ENCODE measurements at regions not wholly inside any gene's neighbourhood (a gene's known extent, or its start where the extent isn't known, plus 50 kb on each side); places are given as distances from the start of the nearest gene placed in this dataset.

- no peak for DNase-seq
Measured at GRCh38 chr2:236805800-236806531, 236.3 kb downstream of the ACKR3 start.

- DNase-seq = no peak
Measured at GRCh38 chr2:236809716-236810115, 240.1 kb downstream of the ACKR3 start.

- DNase-seq = no peak
Measured at GRCh38 chr2:236811062-236811656, 241.5 kb downstream of the ACKR3 start.

GRCh38 chr2:236813766-236814165, 244.1 kb downstream of the ACKR3 start:
- no peak for DNase-seq

GRCh38 chr2:236814593-236814992, 245.0 kb downstream of the ACKR3 start:
- DNase-seq = no peak

- no peak for DNase-seq
Measured at GRCh38 chr2:236815746-236816145, 246.1 kb downstream of the ACKR3 start.

- DNase-seq = no peak
Measured at GRCh38 chr2:236816197-236817170, 246.9 kb downstream of the ACKR3 start.

- no peak for DNase-seq
Measured at GRCh38 chr2:236818281-236819045, 248.8 kb downstream of the ACKR3 start.

- no peak for DNase-seq
Measured at GRCh38 chr2:236819275-236820002, 249.8 kb downstream of the ACKR3 start.

GRCh38 chr2:236820763-236821344, 251.2 kb downstream of the ACKR3 start:
- DNase-seq = no peak

- DNase-seq = no peak
Measured at GRCh38 chr2:236823041-236823629, 253.5 kb downstream of the ACKR3 start.

GRCh38 chr2:236823963-236824362, 254.3 kb downstream of the ACKR3 start:
- no peak for DNase-seq

GRCh38 chr2:236824836-236825235, 255.2 kb downstream of the ACKR3 start:
- DNase-seq = no peak

GRCh38 chr2:236825989-236826510, 256.4 kb downstream of the ACKR3 start:
- DNase-seq = no peak

- no peak for DNase-seq
Measured at GRCh38 chr2:236826606-236827156, 257.1 kb downstream of the ACKR3 start.

- DNase-seq = no peak
Measured at GRCh38 chr2:236827997-236828396, 257.7 kb upstream of the COPS8 start.

GRCh38 chr2:236828820-236829219, 256.9 kb upstream of the COPS8 start:
- DNase-seq = no peak

- DNase-seq = no peak
Measured at GRCh38 chr2:236830926-236831325, 254.8 kb upstream of the COPS8 start.

- DNase-seq = no peak
Measured at GRCh38 chr2:236831698-236832097, 254.0 kb upstream of the COPS8 start.

- no peak for DNase-seq
Measured at GRCh38 chr2:236833501-236834073, 252.1 kb upstream of the COPS8 start.
